SK-N-SH (cell line): ENCODE measurements at regions not wholly inside any gene's neighbourhood (a gene's known extent, or its start where the extent isn't known, plus 50 kb on each side); places are given as distances from the start of the nearest gene placed in this dataset.

Experiments used
- CTCF ChIA-PET: fragments of 300-600, 350-600 bp; formaldehyde crosslinking; extraction: SDS; loops from one replicate; lab custom pipeline; 2021; lab: Yijun Ruan, JAX
- POLR2A ChIA-PET: fragments of 350-600 bp; sonication (Branson Sonifier 250); formaldehyde crosslinking; extraction: SDS; loops from one replicate; lab custom pipeline; 2020; ENCODE audit warnings: antibody characterized with exemption, inconsistent platforms; lab: Yijun Ruan, JAX
- DNase-seq: peaks from one replicate; pipeline ENCODE4 v3.0.0; 2012
- H2AFZ ChIP-seq: fragments of 200-600 bp; sonication (generic); 2 replicates; pipeline ENCODE4 v1.8.1; 2016; ENCODE audit warnings: antibody characterized with exemption, mild to moderate bottlenecking, low read depth
- H3F3A ChIP-seq: fragments of 200-600 bp; sonication (generic); replicated peaks from 2 replicates; pipeline ENCODE3; 2016; ENCODE audit warnings: antibody characterized with exemption, mild to moderate bottlenecking; ENCODE audit not compliant: insufficient read depth
- H3K27ac ChIP-seq, 2 experiments: fragments of 200-500 bp in 1 of 2; fragments of 200-600 bp in 1 of 2; sonication (Bioruptor generic) in 1 of 2; sonication (generic), shearing (Covaris generic) in 1 of 2; 2 replicates each; pipeline versions ENCODE4 v1.5.1 to v1.6.1; 2014 to 2016; ENCODE audit warnings: low read depth in 2 of 2, inconsistent platforms in 1 of 2, low read length in 1 of 2, mild to moderate bottlenecking in 1 of 2, mixed read lengths in 1 of 2
- H3K27me3 ChIP-seq: fragments of 200-600 bp; sonication (generic), shearing (Covaris generic); 2 replicates; pipeline ENCODE4 v1.6.1; 2016; ENCODE audit warnings: mixed run types; ENCODE audit not compliant: insufficient read depth
- H3K36me3 ChIP-seq, 2 experiments: fragments of 200-500 bp in 1 of 2; fragments of 200-600 bp in 1 of 2; sonication (Bioruptor generic) in 1 of 2; sonication (generic) in 1 of 2; replicated peaks in 1 of 2; 2 replicates each; pipeline versions ENCODE3 to v1.5.1; 2014 to 2016; ENCODE audit warnings: low read length in 1 of 2, mild to moderate bottlenecking in 1 of 2; ENCODE audit not compliant: insufficient read depth in 2 of 2, control insufficient read depth in 1 of 2
- H3K4me1 ChIP-seq, 2 experiments: fragments of 200-500 bp in 1 of 2; fragments of 200-600 bp in 1 of 2; sonication (Bioruptor generic) in 1 of 2; sonication (generic), shearing (Covaris generic) in 1 of 2; 2 replicates each; pipeline versions ENCODE4 v1.5.1 to v1.6.1; 2014 to 2016; ENCODE audit warnings: low read depth in 1 of 2, low read length in 1 of 2, mixed run types in 1 of 2; ENCODE audit not compliant: insufficient read depth in 2 of 2, control insufficient read depth in 1 of 2
- H3K4me2 ChIP-seq: fragments of 200-600 bp; sonication (generic), shearing (Covaris generic); 2 replicates; pipeline ENCODE4 v1.6.1; 2017; ENCODE audit warnings: mixed run types
- H3K4me3 ChIP-seq, 2 experiments: fragments of 200-500 bp in 1 of 2; fragments of 200-600 bp in 1 of 2; sonication (Bioruptor generic) in 1 of 2; sonication (generic), shearing (Covaris generic) in 1 of 2; 2 replicates each; pipeline versions ENCODE4 v1.5.1 to v1.8.1; 2014 to 2016; ENCODE audit warnings: low read depth in 2 of 2, inconsistent platforms in 1 of 2, low read length in 1 of 2, mild to moderate bottlenecking in 1 of 2, mixed read lengths in 1 of 2, moderate library complexity in 1 of 2
- H3K79me2 ChIP-seq: fragments of 200-600 bp; sonication (generic); 2 replicates; pipeline ENCODE4 v1.8.1; 2017; ENCODE audit warnings: mild to moderate bottlenecking; ENCODE audit not compliant: insufficient read depth
- H3K9ac ChIP-seq: fragments of 200-600 bp; sonication (generic); 2 replicates; pipeline ENCODE4 v1.6.1; 2017; ENCODE audit warnings: mixed run types
- H3K9me2 ChIP-seq: fragments of 200-600 bp; sonication (generic); 2 replicates; pipeline ENCODE4 v1.6.1; 2017; ENCODE audit warnings: mixed run types
- H3K9me3 ChIP-seq: fragments of 200-600 bp; sonication (generic); 2 replicates; pipeline ENCODE4 v1.6.1; 2017; ENCODE audit warnings: mixed run types, mild to moderate bottlenecking, moderate library complexity
- H4K20me1 ChIP-seq: fragments of 200-600 bp; sonication (generic); 2 replicates; pipeline ENCODE4 v1.6.1; 2017; ENCODE audit warnings: mild to moderate bottlenecking, mixed run types; ENCODE audit not compliant: insufficient read depth
- CHD2 ChIP-seq: fragments of 150-350 bp; IDR thresholded peaks from 2 replicates; pipeline ENCODE4 v1.6.1; 2018; ENCODE audit warnings: low read length; ENCODE audit not compliant: partially characterized antibody
- ELF1 ChIP-seq: IDR thresholded peaks from 2 replicates; pipeline ENCODE4 v1.4.0; 2012
- EP300 ChIP-seq, 2 experiments: IDR thresholded peaks; 2 replicates each; pipeline versions ENCODE4 v1.4.0 to v1.6.1; 2012; ENCODE audit warnings: borderline replicate concordance in 1 of 2, low read depth in 1 of 2, low read length in 1 of 2
- FOSL2 ChIP-seq: IDR thresholded peaks from 2 replicates; pipeline ENCODE4 v1.4.0; 2012; ENCODE audit warnings: low read depth, mild to moderate bottlenecking, moderate library complexity, borderline replicate concordance
- FOXM1 ChIP-seq: IDR thresholded peaks from 2 replicates; pipeline ENCODE4 v1.4.0; 2012; ENCODE audit warnings: low read depth, mild to moderate bottlenecking
- GATA2 ChIP-seq: sonication (generic); formaldehyde crosslinking; IDR thresholded peaks from 2 replicates; pipeline ENCODE4 v1.5.0; 2020; ENCODE audit warnings: mild to moderate bottlenecking, missing genetic modification reagents
- MXI1 ChIP-seq: IDR thresholded peaks from 2 replicates; pipeline ENCODE4 v1.6.1; 2012; ENCODE audit warnings: mild to moderate bottlenecking, low read depth, low read length, improper control_type of control experiment
- NFIC ChIP-seq: IDR thresholded peaks from 2 replicates; pipeline ENCODE4 v1.4.0; 2012; ENCODE audit warnings: borderline replicate concordance
- NRF1 ChIP-seq: IDR thresholded peaks from 2 replicates; pipeline ENCODE4 v1.6.1; 2012; ENCODE audit warnings: low read depth, mild to moderate bottlenecking, low read length
- RCOR1 ChIP-seq: fragments of 150-350 bp; IDR thresholded peaks from 2 replicates; pipeline ENCODE4 v1.6.1; 2017; ENCODE audit warnings: antibody characterized with exemption, low read length
- RXRA ChIP-seq: IDR thresholded peaks from 2 replicates; pipeline ENCODE4 v1.4.0; 2012; ENCODE audit warnings: low read depth, mild to moderate bottlenecking, borderline replicate concordance
- TAF1 ChIP-seq: IDR thresholded peaks from 2 replicates; pipeline ENCODE4 v1.6.1; 2012; ENCODE audit warnings: low read depth, mild to moderate bottlenecking, low read length, moderate library complexity, borderline replicate concordance
- TCF12 ChIP-seq: IDR thresholded peaks from 2 replicates; pipeline ENCODE4 v1.4.0; 2012
- TEAD4 ChIP-seq: IDR thresholded peaks from 2 replicates; pipeline ENCODE4 v1.4.0; 2012; ENCODE audit warnings: mild to moderate bottlenecking, borderline replicate concordance; ENCODE audit not compliant: insufficient read depth
- WGBS: methylation state at CpG from one replicate; pipeline ENCODE4 v1.1.6; 2017; ENCODE audit warnings: low lambda C conversion rate; 5-methylcytosine and 5-hydroxymethylcytosine counted together
- TF ChIP-seq, protein P1 (sequence below): IDR thresholded peaks from 2 replicates; pipeline ENCODE4 v1.4.0; 2012; ENCODE audit warnings: low read depth, borderline replicate concordance
- TF ChIP-seq, protein P2 (sequence below): fragments of 150-350 bp; IDR thresholded peaks from 2 replicates; pipeline ENCODE4 v1.6.1; 2016; ENCODE audit warnings: mild to moderate bottlenecking, low read depth, low read length
- TF ChIP-seq, protein P3 (sequence below): IDR thresholded peaks from 2 replicates; pipeline ENCODE4; 2012
- TF ChIP-seq, protein P4 (sequence below): IDR thresholded peaks from 2 replicates; pipeline ENCODE4 v1.6.1; 2012; ENCODE audit warnings: mild to moderate bottlenecking, low read depth, low read length, moderate library complexity

DNA sequence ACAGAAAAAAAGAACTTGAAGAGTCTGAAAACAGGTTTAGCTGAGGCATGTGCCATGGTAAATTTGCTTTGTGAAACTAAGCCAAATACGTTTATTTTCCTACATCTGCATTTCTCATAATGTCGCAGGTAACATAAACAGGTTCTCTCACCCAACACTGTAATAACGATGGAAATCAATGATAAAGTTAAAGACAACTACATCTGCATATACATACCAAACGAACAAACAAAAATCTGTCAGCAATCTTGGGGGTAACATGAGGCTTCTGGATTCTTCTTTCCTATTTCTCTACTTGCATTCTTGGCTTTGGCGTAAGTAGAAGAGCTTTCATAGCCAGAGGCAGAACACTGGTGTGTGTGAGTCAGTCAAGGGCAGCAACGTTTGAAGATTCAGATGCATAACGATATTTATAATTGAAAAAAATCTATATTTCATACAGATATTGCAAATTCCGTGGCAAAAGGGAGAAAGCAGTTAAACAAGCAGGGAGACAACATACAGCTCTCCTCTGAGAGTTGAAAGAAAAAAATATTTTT lies 195.1 kb downstream of the EDN1 start:
- Histone ChIP-seq H3K79me2 (no peaks in the 10 kb centered on the region), H3K9me3 (no peaks in the 10 kb centered on the region), H3K36me3 (no peaks in the 10 kb centered on the region), H3K9ac (no peak overlapping the region), H3K27ac (no peak overlapping the region), H3K4me2 (no peak overlapping the region), H2AFZ (no peak overlapping the region), H3K27me3 (no peaks in the 10 kb centered on the region), H3K4me1 (peaks cover 0 to 11% of the 10 kb centered on the region in 2 experiments; a peak in 3 of 4 replicates), H3K4me3 (no peak overlapping the region), H3K9me2 (no peaks in the 10 kb centered on the region), H3F3A (peaks cover 18% of the 10 kb centered on the region), H4K20me1 (no peaks in the 10 kb centered on the region)
- WGBS = 74% methylated on average over 8 of the region's 8 CpGs
- ChIA-PET POLR2A (no interaction called here), CTCF (interaction anchor here (0.9 kb wide), 1 partner anchor 10 kb away, joined by 3 read pairs; no protein-coding TSS in a partner anchor)
- no peak for TF ChIP-seq TEAD4
- TF ChIP-seq, protein P1, sequence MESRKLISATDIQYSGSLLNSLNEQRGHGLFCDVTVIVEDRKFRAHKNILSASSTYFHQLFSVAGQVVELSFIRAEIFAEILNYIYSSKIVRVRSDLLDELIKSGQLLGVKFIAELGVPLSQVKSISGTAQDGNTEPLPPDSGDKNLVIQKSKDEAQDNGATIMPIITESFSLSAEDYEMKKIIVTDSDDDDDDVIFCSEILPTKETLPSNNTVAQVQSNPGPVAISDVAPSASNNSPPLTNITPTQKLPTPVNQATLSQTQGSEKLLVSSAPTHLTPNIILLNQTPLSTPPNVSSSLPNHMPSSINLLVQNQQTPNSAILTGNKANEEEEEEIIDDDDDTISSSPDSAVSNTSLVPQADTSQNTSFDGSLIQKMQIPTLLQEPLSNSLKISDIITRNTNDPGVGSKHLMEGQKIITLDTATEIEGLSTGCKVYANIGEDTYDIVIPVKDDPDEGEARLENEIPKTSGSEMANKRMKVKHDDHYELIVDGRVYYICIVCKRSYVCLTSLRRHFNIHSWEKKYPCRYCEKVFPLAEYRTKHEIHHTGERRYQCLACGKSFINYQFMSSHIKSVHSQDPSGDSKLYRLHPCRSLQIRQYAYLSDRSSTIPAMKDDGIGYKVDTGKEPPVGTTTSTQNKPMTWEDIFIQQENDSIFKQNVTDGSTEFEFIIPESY = no peak
- TF ChIP-seq TAF1 = no peak
- TF ChIP-seq NFIC = no peak
- TF ChIP-seq NRF1 = no peak
- TF ChIP-seq, protein P2, sequence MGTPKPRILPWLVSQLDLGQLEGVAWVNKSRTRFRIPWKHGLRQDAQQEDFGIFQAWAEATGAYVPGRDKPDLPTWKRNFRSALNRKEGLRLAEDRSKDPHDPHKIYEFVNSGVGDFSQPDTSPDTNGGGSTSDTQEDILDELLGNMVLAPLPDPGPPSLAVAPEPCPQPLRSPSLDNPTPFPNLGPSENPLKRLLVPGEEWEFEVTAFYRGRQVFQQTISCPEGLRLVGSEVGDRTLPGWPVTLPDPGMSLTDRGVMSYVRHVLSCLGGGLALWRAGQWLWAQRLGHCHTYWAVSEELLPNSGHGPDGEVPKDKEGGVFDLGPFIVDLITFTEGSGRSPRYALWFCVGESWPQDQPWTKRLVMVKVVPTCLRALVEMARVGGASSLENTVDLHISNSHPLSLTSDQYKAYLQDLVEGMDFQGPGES = no peak
- no peak for TF ChIP-seq FOXM1
- no peak for TF ChIP-seq GATA2 (CRISPR knock-in tag)
- TF ChIP-seq MXI1 = no peak
- no peak for DNase-seq

DNA sequence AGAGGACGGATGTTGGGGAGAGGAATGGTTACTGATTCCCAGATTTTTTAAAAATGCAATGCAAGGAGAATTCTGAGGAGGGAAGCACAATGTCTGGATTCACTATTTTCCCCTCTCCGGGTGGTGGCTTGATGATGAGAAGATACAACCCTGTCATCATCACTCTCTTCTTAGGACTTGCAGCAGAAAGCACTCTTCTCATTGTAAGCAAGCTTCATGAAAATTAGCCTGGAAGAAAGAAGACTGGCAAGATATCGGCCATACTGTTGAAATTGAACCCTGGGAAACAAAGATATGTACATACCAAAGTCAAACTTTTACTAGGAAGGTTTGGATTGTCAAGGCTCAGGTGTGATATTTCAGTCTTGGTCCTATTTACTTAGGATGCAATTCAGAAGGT lies 195.7 kb downstream of the EDN1 start:
- Histone ChIP-seq H4K20me1 (no peaks in the 10 kb centered on the region), H3K36me3 (no peaks in the 10 kb centered on the region), H2AFZ (no peak overlapping the region), H3K9me3 (no peaks in the 10 kb centered on the region), H3F3A (peaks cover 23% of the 10 kb centered on the region), H3K27ac (no peak overlapping the region), H3K27me3 (no peaks in the 10 kb centered on the region), H3K9me2 (no peaks in the 10 kb centered on the region), H3K4me3 (no peak overlapping the region), H3K79me2 (no peaks in the 10 kb centered on the region), H3K4me1 (peaks cover 0 to 15% of the 10 kb centered on the region in 2 experiments; a peak in 3 of 4 replicates), H3K9ac (no peak overlapping the region), H3K4me2 (no peak overlapping the region)
- CTCF ChIA-PET = interaction anchor here (0.9 kb wide), 1 partner anchor 10 kb away, joined by 3 read pairs; no protein-coding TSS in a partner anchor
- WGBS = 82% methylated on average over 3 of the region's 3 CpGs
- POLR2A ChIA-PET = no interaction called here
- DNase-seq = no peak
- TF ChIP-seq FOXM1 = no peak
- no peak for TF ChIP-seq MXI1
- no peak for TF ChIP-seq TCF12
- TF ChIP-seq GATA2 (CRISPR knock-in tag) = no peak
- no peak for TF ChIP-seq ELF1
- TF ChIP-seq, protein P3, sequence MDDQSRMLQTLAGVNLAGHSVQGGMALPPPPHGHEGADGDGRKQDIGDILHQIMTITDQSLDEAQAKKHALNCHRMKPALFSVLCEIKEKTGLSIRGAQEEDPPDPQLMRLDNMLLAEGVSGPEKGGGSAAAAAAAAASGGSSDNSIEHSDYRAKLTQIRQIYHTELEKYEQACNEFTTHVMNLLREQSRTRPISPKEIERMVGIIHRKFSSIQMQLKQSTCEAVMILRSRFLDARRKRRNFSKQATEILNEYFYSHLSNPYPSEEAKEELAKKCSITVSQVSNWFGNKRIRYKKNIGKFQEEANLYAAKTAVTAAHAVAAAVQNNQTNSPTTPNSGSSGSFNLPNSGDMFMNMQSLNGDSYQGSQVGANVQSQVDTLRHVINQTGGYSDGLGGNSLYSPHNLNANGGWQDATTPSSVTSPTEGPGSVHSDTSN = no peak
- TF ChIP-seq FOSL2 = no peak
- TF ChIP-seq RXRA = no peak
- TF ChIP-seq, protein P2 = no peak
- TF ChIP-seq EP300 (IDR thresholded peaks at IDR 0.05; ENCODE audit: borderline replicate concordance in 1 of 2, low read depth in 1 of 2, low read length in 1 of 2) = no peak
- TF ChIP-seq, protein P4, sequence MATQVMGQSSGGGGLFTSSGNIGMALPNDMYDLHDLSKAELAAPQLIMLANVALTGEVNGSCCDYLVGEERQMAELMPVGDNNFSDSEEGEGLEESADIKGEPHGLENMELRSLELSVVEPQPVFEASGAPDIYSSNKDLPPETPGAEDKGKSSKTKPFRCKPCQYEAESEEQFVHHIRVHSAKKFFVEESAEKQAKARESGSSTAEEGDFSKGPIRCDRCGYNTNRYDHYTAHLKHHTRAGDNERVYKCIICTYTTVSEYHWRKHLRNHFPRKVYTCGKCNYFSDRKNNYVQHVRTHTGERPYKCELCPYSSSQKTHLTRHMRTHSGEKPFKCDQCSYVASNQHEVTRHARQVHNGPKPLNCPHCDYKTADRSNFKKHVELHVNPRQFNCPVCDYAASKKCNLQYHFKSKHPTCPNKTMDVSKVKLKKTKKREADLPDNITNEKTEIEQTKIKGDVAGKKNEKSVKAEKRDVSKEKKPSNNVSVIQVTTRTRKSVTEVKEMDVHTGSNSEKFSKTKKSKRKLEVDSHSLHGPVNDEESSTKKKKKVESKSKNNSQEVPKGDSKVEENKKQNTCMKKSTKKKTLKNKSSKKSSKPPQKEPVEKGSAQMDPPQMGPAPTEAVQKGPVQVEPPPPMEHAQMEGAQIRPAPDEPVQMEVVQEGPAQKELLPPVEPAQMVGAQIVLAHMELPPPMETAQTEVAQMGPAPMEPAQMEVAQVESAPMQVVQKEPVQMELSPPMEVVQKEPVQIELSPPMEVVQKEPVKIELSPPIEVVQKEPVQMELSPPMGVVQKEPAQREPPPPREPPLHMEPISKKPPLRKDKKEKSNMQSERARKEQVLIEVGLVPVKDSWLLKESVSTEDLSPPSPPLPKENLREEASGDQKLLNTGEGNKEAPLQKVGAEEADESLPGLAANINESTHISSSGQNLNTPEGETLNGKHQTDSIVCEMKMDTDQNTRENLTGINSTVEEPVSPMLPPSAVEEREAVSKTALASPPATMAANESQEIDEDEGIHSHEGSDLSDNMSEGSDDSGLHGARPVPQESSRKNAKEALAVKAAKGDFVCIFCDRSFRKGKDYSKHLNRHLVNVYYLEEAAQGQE = no peak
- no peak for TF ChIP-seq RCOR1
- no peak for TF ChIP-seq CHD2
